ENCODE measurements at regions not wholly inside any gene's neighbourhood (a gene's known extent, or its start where the extent isn't known, plus 50 kb on each side); places are given as distances from the start of the nearest gene placed in this dataset.
"Not testable (repeated sequence)": the region's sequence is repeated elsewhere in the genome, so short reads cannot be mapped to it uniquely, and the experiment has no call there.

- intact Hi-C loops (cut with micrococcal nuclease), result no loop called here
- Mint-ChIP-seq H3K36me3 (ENCODE audit: low read depth) (no peaks in the 10 kb centered on the region), H3K4me3 (no peak overlapping the region), H3K27ac (no peak overlapping the region), H3K9me3 (no peaks in the 10 kb centered on the region), H3K27me3 (no peaks in the 10 kb centered on the region), H3K4me1 (ENCODE audit: low read depth) (no peaks in the 10 kb centered on the region)
These were observed 1064.0 kb upstream of the SLIT2 start for GRCh38 chr4:19187691-19188090.

DNA sequence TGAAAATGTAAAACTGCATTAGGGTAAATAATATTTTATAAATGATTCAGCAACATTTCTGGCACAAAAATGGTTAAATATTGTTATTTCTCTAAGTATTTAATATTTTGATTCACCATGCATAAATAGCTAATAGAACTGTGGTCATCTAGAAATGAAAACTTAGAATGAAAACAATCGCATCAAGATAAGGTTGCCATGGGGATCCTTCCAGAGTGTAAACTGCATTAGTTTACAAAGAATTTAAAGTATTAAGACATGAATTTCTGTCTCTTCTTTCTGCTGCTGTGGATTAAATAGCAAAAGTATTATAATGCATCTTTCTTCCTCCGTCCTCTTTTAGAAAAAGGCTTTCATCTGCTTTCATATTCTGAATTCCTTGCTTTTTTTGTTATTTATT, 1064.6 kb upstream of the SLIT2 start:
- no peaks in the 10 kb centered on the region for H3K27me3 Mint-ChIP-seq
- intact Hi-C loops (cut with micrococcal nuclease), result no loop called here
- H3K9me3 Mint-ChIP-seq, result no peaks in the 10 kb centered on the region
- no peaks in the 10 kb centered on the region for H3K4me1 Mint-ChIP-seq (ENCODE audit: low read depth)
- no peak overlapping the region for H3K4me3 Mint-ChIP-seq
- H3K27ac Mint-ChIP-seq, result no peak overlapping the region
- H3K36me3 Mint-ChIP-seq (ENCODE audit: low read depth), result no peaks in the 10 kb centered on the region

- H3K27ac Mint-ChIP-seq; H3K4me1 Mint-ChIP-seq (ENCODE audit: low read depth); H3K27me3 Mint-ChIP-seq; intact Hi-C loops (cut with micrococcal nuclease); H3K4me3 Mint-ChIP-seq; H3K36me3 Mint-ChIP-seq (ENCODE audit: low read depth): not testable (repeated sequence)
- peaks cover 11% of the 10 kb centered on the region for H3K9me3 Mint-ChIP-seq
These were observed 1070.1 kb upstream of the SLIT2 start for GRCh38 chr4:19181631-19182030.

- H3K4me1 Mint-ChIP-seq (ENCODE audit: low read depth), result no peaks in the 10 kb centered on the region
- H3K36me3 Mint-ChIP-seq (ENCODE audit: low read depth), result no peaks in the 10 kb centered on the region
- H3K27me3 Mint-ChIP-seq, result no peaks in the 10 kb centered on the region
- peaks cover 11% of the 10 kb centered on the region for H3K9me3 Mint-ChIP-seq
- H3K27ac Mint-ChIP-seq, result no peak overlapping the region
- H3K4me3 Mint-ChIP-seq, result no peak overlapping the region
- intact Hi-C loops (cut with micrococcal nuclease), result no loop called here
These were observed 1072.9 kb upstream of the SLIT2 start for GRCh38 chr4:19178835-19179234.

- intact Hi-C loops (cut with micrococcal nuclease), result no loop called here
- Mint-ChIP-seq H3K27ac (no peak overlapping the region), H3K4me3 (no peak overlapping the region), H3K27me3 (no peaks in the 10 kb centered on the region), H3K36me3 (ENCODE audit: low read depth) (no peaks in the 10 kb centered on the region), H3K4me1 (ENCODE audit: low read depth) (no peaks in the 10 kb centered on the region), H3K9me3 (peaks cover 11% of the 10 kb centered on the region)
These were observed 1074.1 kb upstream of the SLIT2 start for GRCh38 chr4:19177616-19178015.

DNA sequence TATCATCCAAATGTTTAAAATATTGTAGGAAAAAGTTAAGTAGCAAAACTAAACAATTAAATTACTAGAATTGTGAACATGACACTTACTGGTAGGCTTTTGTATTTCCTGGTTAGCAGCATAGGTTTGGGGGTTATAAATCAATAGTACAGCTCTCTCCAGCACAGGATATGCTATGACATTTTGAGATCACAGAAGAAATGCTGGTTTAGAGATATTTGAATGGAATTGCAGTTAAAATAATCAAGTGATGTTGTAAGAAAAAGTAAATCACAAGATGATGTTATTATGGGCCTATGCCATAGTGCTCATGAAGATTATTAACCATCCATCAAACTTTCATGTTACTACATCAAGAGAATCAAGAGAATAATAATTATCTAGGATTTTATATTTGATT, 1079.9 kb upstream of the SLIT2 start:
- Mint-ChIP-seq H3K9me3 (no peaks in the 10 kb centered on the region), H3K4me3 (no peak overlapping the region), H3K36me3 (ENCODE audit: low read depth) (no peaks in the 10 kb centered on the region), H3K27ac (no peak overlapping the region), H3K27me3 (no peaks in the 10 kb centered on the region), H3K4me1 (ENCODE audit: low read depth) (no peaks in the 10 kb centered on the region)
- intact Hi-C loops (cut with micrococcal nuclease), result no loop called here

DNA sequence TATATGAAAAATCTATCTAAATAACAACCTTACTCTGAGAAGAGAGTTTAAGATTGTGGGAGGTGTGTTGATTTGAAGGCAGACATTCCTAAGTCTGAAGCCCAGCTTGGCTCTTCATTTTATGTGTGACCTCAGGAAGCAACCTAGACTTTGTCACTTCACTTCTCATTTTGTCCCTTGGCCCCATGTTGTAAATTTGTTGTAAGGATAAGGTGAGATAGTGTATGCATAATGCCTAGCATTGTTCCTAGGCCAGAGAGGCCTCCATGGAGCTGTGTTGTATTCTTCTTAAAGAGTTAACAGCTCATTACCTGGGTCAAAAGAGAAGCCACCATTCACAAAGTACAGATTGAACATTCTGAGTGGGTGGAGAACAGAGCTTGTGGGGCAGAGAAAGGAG, 1084.4 kb upstream of the SLIT2 start:
- no peaks in the 10 kb centered on the region for H3K27me3 Mint-ChIP-seq
- intact Hi-C loops (cut with micrococcal nuclease), result no loop called here
- H3K27ac Mint-ChIP-seq, result no peak overlapping the region
- H3K4me1 Mint-ChIP-seq (ENCODE audit: low read depth), result no peaks in the 10 kb centered on the region
- no peak overlapping the region for H3K4me3 Mint-ChIP-seq
- H3K36me3 Mint-ChIP-seq (ENCODE audit: low read depth), result no peaks in the 10 kb centered on the region
- no peaks in the 10 kb centered on the region for H3K9me3 Mint-ChIP-seq

- no peaks in the 10 kb centered on the region for H3K4me1 Mint-ChIP-seq (ENCODE audit: low read depth)
- no peaks in the 10 kb centered on the region for H3K27me3 Mint-ChIP-seq
- intact Hi-C loops (cut with micrococcal nuclease), result no loop called here
These were observed 1087.4 kb upstream of the SLIT2 start for GRCh38 chr4:19164334-19164733.

GRCh38 chr4:19159874-19160273, 1091.8 kb upstream of the SLIT2 start:
- no peaks in the 10 kb centered on the region for H3K27me3 Mint-ChIP-seq

More at GRCh38 chr4:19164334-19164733, 1087.4 kb upstream of the SLIT2 start:
- Mint-ChIP-seq H3K36me3 (ENCODE audit: low read depth) (no peaks in the 10 kb centered on the region), H3K27ac (no peak overlapping the region), H3K9me3 (no peaks in the 10 kb centered on the region), H3K4me3 (no peak overlapping the region)

DNA sequence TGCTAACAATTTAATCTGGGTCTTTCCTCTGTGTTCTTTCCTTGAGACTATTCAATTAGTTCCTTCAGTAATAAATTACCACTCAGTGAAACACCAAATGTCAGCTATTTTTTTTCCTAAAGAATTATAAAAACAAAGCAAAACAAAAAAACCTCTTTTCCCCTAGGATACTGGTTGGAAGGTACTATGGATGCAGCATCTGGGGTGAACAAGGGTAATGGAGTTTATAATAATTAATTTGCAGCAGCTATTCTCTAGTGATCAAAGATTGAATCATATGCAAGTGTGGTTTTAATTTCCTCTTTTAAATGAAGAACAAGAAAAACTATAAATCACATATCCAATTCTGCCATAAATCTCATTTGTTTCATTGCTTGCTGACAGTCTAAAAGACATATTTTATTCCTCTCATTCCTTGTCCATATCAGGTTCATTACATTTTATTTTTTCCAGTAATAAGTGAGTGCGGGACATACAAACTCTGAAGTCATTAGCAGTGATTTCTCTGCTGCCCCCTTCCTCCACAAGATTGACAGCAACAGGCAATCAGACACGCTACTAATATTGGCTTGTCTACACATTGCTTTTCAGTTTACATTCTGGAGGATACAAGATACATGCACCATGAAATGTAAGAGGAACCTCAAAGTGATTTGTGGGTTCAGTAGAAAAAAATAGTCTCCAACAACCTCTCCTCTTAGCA, 1093.4 kb upstream of the SLIT2 start:
- Mint-ChIP-seq H3K27me3 (no peaks in the 10 kb centered on the region), H3K27ac (no peak overlapping the region), H3K4me3 (no peak overlapping the region), H3K4me1 (ENCODE audit: low read depth) (no peaks in the 10 kb centered on the region), H3K36me3 (ENCODE audit: low read depth) (no peaks in the 10 kb centered on the region), H3K9me3 (peaks cover 22% of the 10 kb centered on the region)
- intact Hi-C loops (cut with micrococcal nuclease), result no loop called here

More at GRCh38 chr4:19159874-19160273, 1091.8 kb upstream of the SLIT2 start:
- intact Hi-C loops (cut with micrococcal nuclease), result no loop called here
- Mint-ChIP-seq H3K4me3 (no peak overlapping the region), H3K27ac (no peak overlapping the region), H3K4me1 (ENCODE audit: low read depth) (no peaks in the 10 kb centered on the region), H3K9me3 (peaks cover 21% of the 10 kb centered on the region), H3K36me3 (ENCODE audit: low read depth) (no peaks in the 10 kb centered on the region)

GRCh38 chr4:19156786-19157185, 1094.9 kb upstream of the SLIT2 start:
- no peaks in the 10 kb centered on the region for H3K4me1 Mint-ChIP-seq (ENCODE audit: low read depth)
- H3K9me3 Mint-ChIP-seq, result peaks cover 22% of the 10 kb centered on the region
- H3K36me3 Mint-ChIP-seq (ENCODE audit: low read depth), result no peaks in the 10 kb centered on the region
- H3K4me3 Mint-ChIP-seq, result no peak overlapping the region
- no peaks in the 10 kb centered on the region for H3K27me3 Mint-ChIP-seq
- intact Hi-C loops (cut with micrococcal nuclease), result no loop called here
- no peak overlapping the region for H3K27ac Mint-ChIP-seq

DNA sequence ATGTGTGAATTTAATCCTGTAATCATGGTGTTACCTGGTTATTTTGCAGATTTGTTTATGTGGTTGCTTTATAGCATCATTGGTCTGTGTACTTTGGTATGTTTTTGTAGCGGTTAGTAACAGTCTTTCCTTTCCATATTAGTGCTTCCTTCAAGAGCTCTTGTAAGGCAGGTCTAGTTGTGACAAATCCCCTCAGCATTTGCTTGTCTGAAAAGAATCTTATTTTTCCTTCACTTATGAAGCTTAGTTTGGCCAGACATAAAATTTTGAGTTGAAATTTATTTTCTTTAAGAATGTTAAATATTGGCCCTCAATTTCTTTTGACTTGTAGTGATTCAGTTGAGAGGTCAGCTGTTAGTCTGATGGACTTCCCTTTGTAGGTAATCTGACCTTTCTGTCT, 1096.1 kb upstream of the SLIT2 start:
- Mint-ChIP-seq H3K27me3 (no peaks in the 10 kb centered on the region), H3K9me3 (peaks cover 22% of the 10 kb centered on the region), H3K36me3 (ENCODE audit: low read depth) (no peaks in the 10 kb centered on the region), H3K27ac (no peak overlapping the region), H3K4me1 (ENCODE audit: low read depth) (no peaks in the 10 kb centered on the region), H3K4me3 (no peak overlapping the region)
- intact Hi-C loops (cut with micrococcal nuclease), result no loop called here

DNA sequence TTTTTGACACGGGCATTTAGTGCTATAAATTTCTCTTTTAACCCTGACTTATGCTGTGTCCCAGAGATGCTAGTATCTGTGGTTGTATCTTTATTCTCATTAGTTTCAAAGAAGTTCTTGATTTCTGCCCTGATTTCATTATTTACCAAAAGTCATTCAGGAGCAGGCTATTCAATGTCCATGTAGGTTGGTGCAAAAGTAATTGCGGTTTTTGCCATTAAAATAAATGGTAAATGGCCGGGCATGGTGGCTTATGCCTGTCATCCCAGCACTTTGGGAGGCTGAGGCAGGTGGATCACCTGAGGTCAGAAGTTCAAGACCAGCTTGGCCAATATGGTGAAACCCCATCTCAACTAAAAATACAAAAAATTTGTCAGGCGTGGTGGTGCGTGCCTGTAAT, 1097.4 kb upstream of the SLIT2 start:
- H3K4me3 Mint-ChIP-seq; intact Hi-C loops (cut with micrococcal nuclease): not testable (repeated sequence)

GRCh38 chr4:19152264-19152663, 1099.4 kb upstream of the SLIT2 start:
- Mint-ChIP-seq H3K9me3 (peaks cover 22% of the 10 kb centered on the region), H3K27ac (no peak overlapping the region), H3K4me3 (no peak overlapping the region), H3K4me1 (ENCODE audit: low read depth) (no peaks in the 10 kb centered on the region), H3K27me3 (no peaks in the 10 kb centered on the region), H3K36me3 (ENCODE audit: low read depth) (no peaks in the 10 kb centered on the region)
- intact Hi-C loops (cut with micrococcal nuclease), result no loop called here

More for the DNA sequence above, 1097.4 kb upstream of the SLIT2 start:
- H3K9me3 Mint-ChIP-seq, result peaks cover 22% of the 10 kb centered on the region
- H3K27ac Mint-ChIP-seq; H3K4me1 Mint-ChIP-seq (ENCODE audit: low read depth); H3K36me3 Mint-ChIP-seq (ENCODE audit: low read depth); H3K27me3 Mint-ChIP-seq: not testable (repeated sequence)

GRCh38 chr4:19151684-19152083, 1100.0 kb upstream of the SLIT2 start:
- no peaks in the 10 kb centered on the region for H3K36me3 Mint-ChIP-seq (ENCODE audit: low read depth)

More at GRCh38 chr4:19151684-19152083, 1100.0 kb upstream of the SLIT2 start:
- no peak overlapping the region for H3K27ac Mint-ChIP-seq
- H3K4me1 Mint-ChIP-seq (ENCODE audit: low read depth), result no peaks in the 10 kb centered on the region
- intact Hi-C loops (cut with micrococcal nuclease), result no loop called here
- no peak overlapping the region for H3K4me3 Mint-ChIP-seq
- no peaks in the 10 kb centered on the region for H3K27me3 Mint-ChIP-seq
- H3K9me3 Mint-ChIP-seq, result peaks cover 19% of the 10 kb centered on the region

Data from dendritic cell treated with granulocyte-macrophage colony-stimulating factor and Interleukin-4, amounts not matched to agents 40 ng/mL and 50 ng/mL, for 4 days (primary cell).